GM18867 (cell line): ENCODE measurements at regions not wholly inside any gene's neighbourhood (a gene's known extent, or its start where the extent isn't known, plus 50 kb on each side); places are given as distances from the start of the nearest gene placed in this dataset.

Experiments
- ATAC-seq: cut with Tn5 transposase; IDR thresholded peaks from one replicate; pipeline ENCODE4 v1.9.1; 2021; ENCODE audit warnings: mild to moderate bottlenecking, moderate library complexity; ENCODE audit not compliant: unreplicated experiment

DNA sequence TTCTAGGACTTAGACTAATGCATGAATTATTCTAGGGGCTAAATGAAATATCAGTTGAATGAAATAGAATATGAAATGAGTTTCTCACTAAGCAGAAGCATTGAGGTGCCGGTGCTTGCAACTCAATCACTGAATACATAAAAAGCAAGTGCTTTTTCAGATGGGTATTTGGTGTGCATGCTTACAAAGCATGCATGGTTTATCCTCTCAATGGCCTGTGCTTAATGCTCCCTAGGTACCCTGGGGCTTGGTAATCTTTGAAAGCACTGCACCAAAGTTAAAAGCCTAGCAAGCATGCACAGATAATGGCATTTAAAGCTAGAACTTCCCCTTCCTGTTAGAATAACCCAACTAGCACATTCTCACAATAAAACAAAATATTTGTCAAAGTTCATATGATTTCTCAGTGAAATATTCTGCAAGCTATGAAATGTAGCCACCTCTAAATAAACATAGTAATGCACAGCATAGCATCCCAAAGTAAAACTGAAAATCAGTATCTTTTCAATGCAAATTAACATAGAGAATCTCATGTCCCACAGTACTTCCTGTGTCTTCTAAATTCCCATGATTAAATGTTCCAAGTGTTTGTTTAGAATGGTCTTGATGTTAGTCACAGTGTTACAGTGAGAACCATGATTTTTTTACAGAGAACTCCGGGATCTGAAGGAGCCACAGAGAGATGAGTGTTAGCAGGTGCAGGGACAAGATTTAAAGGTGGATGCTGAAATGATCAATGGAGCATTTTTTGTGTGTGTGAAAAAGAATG is 143.4 kb upstream of the CDH6 start:
- ATAC-seq, result no peak

DNA sequence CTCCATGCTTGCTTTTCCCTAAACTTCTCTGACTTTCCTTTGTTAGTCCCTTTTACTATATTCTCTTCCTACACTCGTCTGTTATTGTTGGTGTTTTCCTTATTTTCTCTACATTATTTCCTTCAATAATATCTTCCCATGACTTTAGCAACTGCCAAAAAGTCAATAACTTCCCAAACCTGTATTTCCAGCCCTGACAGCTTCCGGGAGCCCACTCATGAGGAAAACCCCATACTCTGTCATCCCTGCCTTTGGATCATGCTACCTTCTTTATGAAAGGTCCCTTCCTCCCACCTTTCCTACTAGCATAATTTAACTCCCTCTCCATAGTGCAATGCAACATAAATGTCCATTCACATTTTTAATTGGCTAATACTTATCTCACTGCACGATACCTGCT is 144.0 kb upstream of the CDH6 start:
- no peak for ATAC-seq

GRCh38 chr5:31048282-31049270 is 144.9 kb upstream of the CDH6 start:
- no peak for ATAC-seq

DNA sequence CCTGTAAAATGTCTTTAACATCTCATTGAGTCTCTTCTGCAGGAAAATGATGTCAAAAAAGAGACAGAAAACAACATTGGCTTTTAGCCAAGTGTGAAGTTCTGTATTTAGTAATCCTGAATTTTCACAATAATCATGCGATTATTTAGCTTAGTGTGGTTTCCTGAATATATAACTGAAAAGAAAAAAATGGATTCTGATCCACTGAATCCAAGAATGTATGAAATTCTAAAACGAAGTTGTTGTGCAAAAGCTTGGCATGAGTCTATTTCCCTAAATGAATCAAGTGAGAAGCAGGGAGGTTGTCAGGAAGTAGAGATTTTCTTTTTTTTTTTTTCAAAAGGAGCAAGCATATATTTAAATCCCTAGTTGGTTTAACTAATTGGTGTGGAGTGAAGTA is 145.9 kb upstream of the CDH6 start:
- ATAC-seq, result no peak

GRCh38 chr5:31047007-31047406 is 146.5 kb upstream of the CDH6 start:
- ATAC-seq, result no peak

DNA sequence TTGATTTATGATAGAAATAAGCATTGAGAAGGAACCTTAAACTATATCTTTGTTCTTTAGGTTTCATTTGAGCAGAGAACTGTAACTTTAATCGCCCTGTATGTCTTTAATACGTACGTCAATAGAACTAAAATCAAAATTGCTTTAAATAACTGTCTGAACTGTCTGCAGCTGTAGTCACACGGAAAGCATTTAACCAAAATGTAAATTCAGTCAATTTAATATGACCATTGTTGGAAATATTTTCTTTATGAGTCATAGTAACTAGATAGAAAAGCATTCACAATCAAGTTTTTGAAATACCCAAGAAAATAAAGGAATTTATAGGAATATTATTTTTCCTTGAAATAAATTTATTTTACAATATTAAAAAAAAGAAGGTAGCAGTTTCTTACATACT is 157.1 kb upstream of the CDH6 start:
- no peak for ATAC-seq

GRCh38 chr5:31033295-31033694 is 160.2 kb upstream of the CDH6 start:
- no peak for ATAC-seq

- no peak for ATAC-seq
Measured at GRCh38 chr5:31029925-31030324, 163.6 kb upstream of the CDH6 start.

GRCh38 chr5:31027721-31028120 is 165.8 kb upstream of the CDH6 start:
- ATAC-seq, result no peak

DNA sequence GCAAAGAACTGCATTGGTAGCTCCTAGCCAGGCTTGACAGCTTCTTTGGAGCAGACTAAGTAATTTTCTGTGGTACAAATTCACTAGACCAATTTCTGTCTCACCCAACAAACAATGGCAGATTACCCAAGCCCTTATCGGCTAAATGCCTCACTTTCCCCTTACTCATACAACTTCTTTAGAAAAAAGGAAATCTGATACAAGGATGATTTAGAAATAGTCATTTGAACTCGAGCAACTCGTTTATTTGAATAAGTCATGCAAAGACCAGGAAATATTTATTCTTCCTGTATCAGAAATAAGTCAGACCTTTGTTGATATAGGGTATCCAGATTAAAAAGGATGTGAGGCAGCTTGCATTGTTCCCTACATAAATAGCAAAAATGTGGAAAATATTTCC is 170.4 kb upstream of the CDH6 start:
- no peak for ATAC-seq

DNA sequence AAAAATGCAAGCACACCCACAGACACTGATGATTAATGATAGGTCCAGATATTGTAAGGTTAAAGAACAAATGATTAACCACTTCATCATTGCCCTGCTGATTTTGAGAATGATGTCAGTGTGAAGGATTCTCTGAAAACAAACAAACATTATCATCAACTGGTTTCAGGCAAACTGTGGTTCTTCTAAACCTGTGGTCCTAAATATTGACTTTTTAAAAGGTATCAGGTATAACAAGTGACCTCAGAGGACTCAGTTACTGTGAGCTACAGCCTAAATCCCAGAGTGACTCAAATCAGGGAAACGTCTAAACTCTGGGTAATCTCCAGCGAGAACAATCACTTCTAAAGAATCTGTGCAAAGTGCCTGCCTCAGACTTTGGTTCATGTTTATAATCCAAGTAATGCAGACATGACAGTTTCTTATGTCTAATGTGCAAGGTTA is 172.3 kb upstream of the CDH6 start:
- ATAC-seq, result no peak

DNA sequence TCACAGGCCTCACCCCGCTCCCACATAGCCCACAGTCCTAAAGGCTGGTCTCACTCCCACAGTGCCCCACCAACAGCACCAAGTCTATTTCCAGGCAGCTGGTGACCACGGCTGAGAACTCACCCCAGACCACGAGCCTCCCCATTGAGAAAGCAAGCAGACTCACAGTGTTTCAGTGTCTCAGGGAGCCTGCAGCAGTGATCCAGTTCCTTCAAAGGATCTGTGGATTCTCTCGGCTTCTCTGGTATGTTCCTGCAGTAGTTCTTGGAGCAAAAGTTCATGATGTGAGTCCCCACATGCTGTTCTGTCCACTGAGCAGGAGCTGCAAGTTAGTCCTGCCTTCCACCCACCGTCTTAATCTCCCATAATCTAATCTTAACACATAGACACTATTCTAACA is 185.3 kb upstream of the CDH6 start:
- ATAC-seq, result no peak

- no peak for ATAC-seq
Measured at GRCh38 chr5:31007672-31008071, 185.8 kb upstream of the CDH6 start.

DNA sequence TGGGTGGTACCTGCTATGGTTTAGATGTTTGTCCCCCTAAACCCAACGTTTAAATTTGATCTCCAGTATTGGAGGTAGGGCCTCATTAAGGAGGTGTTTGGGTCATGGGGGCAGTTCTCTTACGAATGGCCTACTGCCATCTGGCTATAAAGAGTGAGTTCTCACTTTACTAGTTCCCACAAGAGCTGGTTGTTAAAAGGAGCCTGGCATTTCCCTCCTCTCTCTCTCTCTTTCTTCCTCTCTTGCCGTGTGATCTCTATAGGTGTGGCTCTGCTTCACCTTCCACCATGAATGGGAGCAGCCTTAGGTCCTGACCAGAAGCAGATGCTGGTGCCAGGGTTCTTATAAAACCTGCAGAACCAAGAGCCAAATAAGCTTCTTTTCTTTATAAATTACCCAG is 193.2 kb upstream of the CDH6 start:
- no peak for ATAC-seq

- ATAC-seq, result no peak
Measured at GRCh38 chr5:30997681-30998080, 195.8 kb upstream of the CDH6 start.

DNA sequence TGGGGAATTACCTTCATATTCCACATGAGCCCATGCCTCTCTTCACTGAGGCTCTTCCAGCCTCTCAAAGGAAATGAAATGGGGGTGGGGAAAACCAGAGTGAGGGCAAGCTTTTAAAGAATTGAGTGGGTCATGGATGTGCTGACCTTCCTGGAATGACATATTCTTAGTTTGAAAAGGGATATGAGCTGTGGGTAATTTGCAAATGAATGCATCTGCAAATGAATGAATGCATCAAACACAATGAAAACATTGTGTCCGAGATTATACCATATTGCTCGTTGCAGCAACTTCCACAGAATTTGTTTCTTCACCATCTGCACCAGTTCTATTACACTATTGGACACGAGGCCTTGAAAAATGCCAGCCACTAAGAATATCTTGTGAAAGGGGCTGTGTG is 198.6 kb upstream of the CDH6 start:
- no peak for ATAC-seq

- no peak for ATAC-seq
Measured at GRCh38 chr5:30994176-30994575, 199.3 kb upstream of the CDH6 start.

DNA sequence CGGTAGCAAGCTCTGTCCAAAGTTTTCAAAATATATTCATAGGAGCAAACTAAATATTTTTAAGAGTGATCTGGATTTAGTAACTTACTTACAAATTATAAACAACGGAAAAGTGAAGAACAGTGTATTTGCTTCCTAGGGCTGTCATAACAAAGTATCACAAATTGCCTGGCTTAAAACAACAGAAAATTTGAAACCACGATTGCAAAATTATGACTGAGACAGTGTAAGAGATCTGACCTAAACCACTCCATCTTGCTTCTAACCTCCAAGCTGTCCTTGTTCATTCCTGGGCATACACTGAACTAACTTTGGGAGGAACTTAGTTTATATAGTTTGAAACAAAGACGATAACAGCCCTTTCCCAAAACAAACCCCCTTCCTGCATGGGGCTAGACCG is 202.0 kb upstream of the CDH6 start:
- no peak for ATAC-seq

GRCh38 chr5:30981576-30981975 is 211.9 kb upstream of the CDH6 start:
- no peak for ATAC-seq

DNA sequence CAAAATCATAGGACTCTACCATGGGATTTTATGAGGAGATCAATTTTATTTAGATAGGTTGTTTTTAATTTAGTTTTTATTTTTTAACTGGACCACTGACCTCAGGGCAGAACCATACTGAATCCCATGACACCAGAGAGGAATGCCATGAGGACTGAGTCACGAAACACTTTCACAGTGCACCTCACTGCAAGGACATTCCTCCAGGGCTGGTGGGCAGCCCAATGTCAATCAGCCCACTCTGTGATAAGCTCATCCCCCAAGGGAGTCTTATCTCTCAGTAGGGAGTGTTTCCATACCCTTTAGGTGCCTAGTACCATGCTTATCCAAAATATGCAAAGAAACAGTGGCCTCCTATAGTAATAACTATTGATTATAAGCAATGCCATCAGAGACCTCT is 224.5 kb upstream of the CDH6 start:
- no peak for ATAC-seq

GRCh38 chr5:30960036-30960435 is 233.4 kb upstream of the CDH6 start:
- no peak for ATAC-seq

GRCh38 chr5:30959238-30959637 is 234.2 kb upstream of the CDH6 start:
- ATAC-seq, result no peak
